Keratinocyte (primary cell): ENCODE measurements at regions not wholly inside any gene's neighbourhood (a gene's known extent, or its start where the extent isn't known, plus 50 kb on each side); places are given as distances from the start of the nearest gene placed in this dataset.
"Not testable (repeated sequence)": the region's sequence is repeated elsewhere in the genome, so short reads cannot be mapped to it uniquely, and the experiment has no call there.

Experiments
- DNase-seq: peaks from one replicate; pipeline ENCODE4 v3.0.0-alpha.2; 2011; ENCODE audit warnings: low read depth, missing footprints, low spot score
- FAIRE-seq: peaks from 2 replicates; lab custom pipeline; 2011; peaks lifted over from hg19 to GRCh38; lab: Jason Lieb, UNC
- H2AFZ ChIP-seq: 2 replicates; pipeline ENCODE4 v1.6.0; 2012; ENCODE audit warnings: low read length, control low read depth, inconsistent platforms; ENCODE audit not compliant: control insufficient read depth
- H3K27ac ChIP-seq: 2 replicates; pipeline ENCODE4 v1.5.1; 2011; ENCODE audit warnings: low read length; ENCODE audit not compliant: control insufficient read depth, insufficient read depth
- H3K27me3 ChIP-seq: 3 replicates; pipeline ENCODE4 v1.6.0; 2011; ENCODE audit warnings: low read length; ENCODE audit not compliant: control insufficient read depth, insufficient read depth; ENCODE audit errors: extremely low read depth
- H3K36me3 ChIP-seq, 2 experiments: 2 replicates in 1 of 2; 3 replicates in 1 of 2; pipeline ENCODE4 v1.5.1; 2011; ENCODE audit warnings: low read length in 2 of 2, mild to moderate bottlenecking in 1 of 2; ENCODE audit not compliant: control insufficient read depth in 2 of 2, insufficient read depth in 2 of 2; ENCODE audit errors: extremely low read depth in 1 of 2
- H3K4me1 ChIP-seq: 3 replicates; pipeline ENCODE4 v1.5.1; 2011; ENCODE audit warnings: low read length; ENCODE audit not compliant: control insufficient read depth, insufficient read depth; ENCODE audit errors: extremely low read depth
- H3K4me2 ChIP-seq: 3 replicates; pipeline ENCODE4 v1.6.0; 2011; ENCODE audit warnings: low read depth, low read length; ENCODE audit not compliant: control insufficient read depth, insufficient read depth; ENCODE audit errors: extremely low read depth
- H3K4me3 ChIP-seq, 3 experiments: fragments of 200-600 bp in 1 of 3; sonication (generic) in 1 of 3; 2 replicates in 2 of 3; 3 replicates in 1 of 3; pipeline ENCODE4 v1.5.1; 2011 to 2016; ENCODE audit warnings: low read length in 3 of 3, mild to moderate bottlenecking in 3 of 3, control low read depth in 2 of 3, inconsistent platforms in 1 of 3, low read depth in 1 of 3, mixed read lengths in 1 of 3, mixed run types in 1 of 3, moderate library complexity in 1 of 3; ENCODE audit not compliant: control insufficient read depth in 2 of 3, insufficient read depth in 2 of 3; ENCODE audit errors: extremely low read depth in 1 of 3
- H3K79me2 ChIP-seq: 2 replicates; pipeline ENCODE4 v1.6.0; 2012; ENCODE audit warnings: low read length; ENCODE audit not compliant: control insufficient read depth, insufficient read depth
- H3K9ac ChIP-seq: 3 replicates; pipeline ENCODE4 v1.6.0; 2011; ENCODE audit warnings: low read length; ENCODE audit not compliant: control insufficient read depth, insufficient read depth; ENCODE audit errors: extremely low read depth
- H3K9me1 ChIP-seq: 3 replicates; pipeline ENCODE4 v1.6.0; 2011; ENCODE audit warnings: low read length; ENCODE audit not compliant: control insufficient read depth, insufficient read depth; ENCODE audit errors: extremely low read depth
- H3K9me3 ChIP-seq: 2 replicates; pipeline ENCODE4 v1.5.1; 2012; ENCODE audit warnings: low read depth, low read length; ENCODE audit not compliant: control insufficient read depth
- H4K20me1 ChIP-seq: 3 replicates; pipeline ENCODE4 v1.6.0; 2011; ENCODE audit warnings: low read length; ENCODE audit not compliant: control insufficient read depth, insufficient read depth; ENCODE audit errors: extremely low read depth
- CTCF ChIP-seq, 3 experiments: IDR thresholded peaks in 1 of 3; conservative IDR thresholded peaks in 1 of 3; optimal IDR thresholded peaks in 1 of 3; 2 replicates in 2 of 3; 3 replicates in 1 of 3; pipeline versions ENCODE3 to v1.5.1; 2011; ENCODE audit warnings: low read length in 3 of 3, mild to moderate bottlenecking in 3 of 3, moderate library complexity in 2 of 3, control low read depth in 1 of 3, inconsistent platforms in 1 of 3; ENCODE audit not compliant: insufficient read depth in 2 of 3; ENCODE audit errors: extremely low read depth in 1 of 3
- EZH2 ChIP-seq: IDR thresholded peaks from one replicate; pipeline ENCODE4 v1.6.1; 2012; ENCODE audit warnings: inconsistent platforms, mild to moderate bottlenecking, low read length, moderate library complexity
- dilution Hi-C: fragments of 300-500 bp; cut with MboI; formaldehyde crosslinking; loops from one replicate; pipeline ENCODE4 v1.7.0; 2020; ENCODE audit warnings: low sequenced_read_pairs; ENCODE audit not compliant: extremely low pct_ligation_motif_present

- H3K36me3 ChIP-seq, H4K20me1 ChIP-seq, H3K27me3 ChIP-seq, H3K4me1 ChIP-seq, H3K4me3 ChIP-seq, H2AFZ ChIP-seq, H3K27ac ChIP-seq, H3K9ac ChIP-seq, FAIRE-seq, H3K9me1 ChIP-seq, DNase-seq, H3K79me2 ChIP-seq, dilution Hi-C loops, H3K9me3 ChIP-seq, H3K4me2 ChIP-seq: not testable (repeated sequence)
These were observed 100.6 kb upstream of the LRPAP1 start for GRCh38 chr4:3632794-3633193.

- H3K9ac ChIP-seq, H3K27me3 ChIP-seq, dilution Hi-C loops, H3K4me2 ChIP-seq, H3K79me2 ChIP-seq, H2AFZ ChIP-seq, H4K20me1 ChIP-seq, H3K36me3 ChIP-seq, H3K4me1 ChIP-seq, FAIRE-seq, H3K9me3 ChIP-seq, H3K27ac ChIP-seq, H3K9me1 ChIP-seq, DNase-seq, H3K4me3 ChIP-seq: not testable (repeated sequence)
These were observed 99.5 kb upstream of the LRPAP1 start for GRCh38 chr4:3631544-3632266.

DNA sequence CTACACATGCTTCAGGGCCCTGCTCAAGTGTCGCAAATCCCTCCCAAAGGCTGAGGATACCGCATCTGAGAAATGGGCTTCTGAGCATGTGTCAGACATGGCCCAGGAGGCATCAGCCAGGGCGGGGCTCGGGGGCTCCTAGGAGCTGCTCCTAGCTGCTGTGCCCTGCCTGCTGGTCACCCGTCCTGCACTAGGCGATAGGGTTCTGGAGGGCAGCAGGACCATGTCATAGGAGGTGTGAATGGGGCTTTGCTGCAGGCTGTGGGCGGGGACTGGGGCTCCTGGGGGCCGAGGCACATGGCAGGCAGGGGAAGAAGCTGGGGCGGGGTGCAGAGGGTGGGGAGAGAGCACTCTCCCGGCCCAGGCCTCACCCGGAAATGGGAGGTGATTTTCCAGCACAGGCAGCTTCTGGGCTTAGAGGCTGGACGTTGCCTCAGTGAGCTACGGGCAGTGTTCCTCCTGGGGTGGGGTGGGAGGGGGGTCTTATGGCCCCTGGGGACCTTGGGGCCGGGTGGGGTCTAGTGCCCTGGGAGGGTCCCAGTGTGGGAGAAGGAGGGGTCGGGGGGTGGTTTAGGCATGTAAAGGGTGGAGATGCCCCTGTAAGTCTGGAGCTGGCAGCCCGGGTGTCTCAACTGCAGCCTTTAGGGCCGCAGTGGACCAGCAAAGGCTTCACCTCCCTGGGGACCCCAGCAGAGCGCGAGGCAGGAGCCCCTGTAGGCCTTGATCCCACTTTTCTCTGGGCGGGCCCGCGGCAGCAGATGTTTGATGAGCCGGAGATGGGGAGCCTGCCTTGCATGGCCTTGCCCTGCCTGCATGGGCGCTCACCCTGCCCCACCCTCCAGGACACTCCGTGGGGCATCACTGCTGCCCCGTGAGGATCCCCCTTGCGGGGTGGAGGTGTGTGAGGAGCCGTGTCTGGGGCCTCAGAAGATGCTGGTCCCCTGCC lies 98.6 kb upstream of the LRPAP1 start:
- Histone ChIP-seq H3K9me3 (no peaks in the 10 kb centered on the region), H3K79me2 (no peaks in the 10 kb centered on the region), H3K4me3 (no peak overlapping the region), H3K27me3 (no peaks in the 10 kb centered on the region), H3K27ac (no peak overlapping the region), H4K20me1 (no peaks in the 10 kb centered on the region), H2AFZ (no peak overlapping the region), H3K4me2 (no peak overlapping the region), H3K9me1 (no peaks in the 10 kb centered on the region), H3K4me1 (no peaks in the 10 kb centered on the region), H3K36me3 (no peaks in the 10 kb centered on the region), H3K9ac (no peak overlapping the region)
- DNase-seq (no peak), FAIRE-seq (no peak)
- dilution Hi-C loops, result no loop called here
- TF ChIP-seq EZH2, result no peak
- no peak for TF ChIP-seq CTCF (optimal IDR thresholded peaks at IDR 0.05 in 1 of 3, IDR thresholded peaks at IDR 0.05 in 1 of 3, conservative IDR thresholded peaks at IDR 0.05 in 1 of 3; ENCODE audit: extremely low read depth in 1 of 3, insufficient read depth in 2 of 3, low read length in 3 of 3)
